OCI-LY7 (cell line): ENCODE measurements at regions not wholly inside any gene's neighbourhood (a gene's known extent, or its start where the extent isn't known, plus 50 kb on each side); places are given as distances from the start of the nearest gene placed in this dataset.

Experiments used
- EZH2phosphoT487 ChIP-seq: fragments of 200-600 bp; sonication (generic); IDR thresholded peaks from 2 replicates; pipeline ENCODE4 v1.6.1; 2018; ENCODE audit warnings: low read depth, borderline replicate concordance, mild to moderate bottlenecking, mixed run types, antibody characterized with exemption, low read length, moderate library complexity, mixed read lengths
- TF ChIP-seq, protein P1 (sequence below): fragments of 200-600 bp; sonication (generic); conservative IDR thresholded peaks from 2 replicates; pipeline ENCODE4 v1.5.1; 2014; ENCODE audit warnings: mild to moderate bottlenecking, antibody characterized with exemption, low read length, moderate library complexity, mixed read lengths

DNA sequence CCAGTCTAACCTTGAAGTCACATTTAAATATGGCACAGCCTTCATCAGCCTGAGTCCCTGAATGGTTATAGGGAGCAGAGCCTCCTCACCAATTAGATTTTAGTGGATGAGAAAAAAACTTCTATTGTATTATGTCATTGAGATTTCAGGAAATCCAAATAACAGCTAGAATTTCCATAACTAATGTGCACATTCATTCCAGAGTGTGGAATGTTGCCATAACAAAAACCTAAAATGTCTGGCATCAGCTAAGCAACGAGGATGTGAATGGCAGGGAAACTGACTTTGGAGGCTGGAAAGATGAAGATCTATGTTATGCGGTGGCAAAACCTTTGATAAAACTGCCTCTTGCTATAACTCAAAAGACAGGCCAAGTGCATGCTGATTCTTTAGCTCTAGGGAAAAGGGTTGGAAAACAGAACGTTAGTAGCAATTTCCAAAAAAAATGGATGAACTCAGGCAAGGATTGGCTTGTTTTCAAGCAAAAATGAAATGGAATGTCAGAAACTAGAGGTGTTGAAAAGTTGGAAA lies 91.3 kb upstream of the NFIB start:
- TF ChIP-seq, protein P1, sequence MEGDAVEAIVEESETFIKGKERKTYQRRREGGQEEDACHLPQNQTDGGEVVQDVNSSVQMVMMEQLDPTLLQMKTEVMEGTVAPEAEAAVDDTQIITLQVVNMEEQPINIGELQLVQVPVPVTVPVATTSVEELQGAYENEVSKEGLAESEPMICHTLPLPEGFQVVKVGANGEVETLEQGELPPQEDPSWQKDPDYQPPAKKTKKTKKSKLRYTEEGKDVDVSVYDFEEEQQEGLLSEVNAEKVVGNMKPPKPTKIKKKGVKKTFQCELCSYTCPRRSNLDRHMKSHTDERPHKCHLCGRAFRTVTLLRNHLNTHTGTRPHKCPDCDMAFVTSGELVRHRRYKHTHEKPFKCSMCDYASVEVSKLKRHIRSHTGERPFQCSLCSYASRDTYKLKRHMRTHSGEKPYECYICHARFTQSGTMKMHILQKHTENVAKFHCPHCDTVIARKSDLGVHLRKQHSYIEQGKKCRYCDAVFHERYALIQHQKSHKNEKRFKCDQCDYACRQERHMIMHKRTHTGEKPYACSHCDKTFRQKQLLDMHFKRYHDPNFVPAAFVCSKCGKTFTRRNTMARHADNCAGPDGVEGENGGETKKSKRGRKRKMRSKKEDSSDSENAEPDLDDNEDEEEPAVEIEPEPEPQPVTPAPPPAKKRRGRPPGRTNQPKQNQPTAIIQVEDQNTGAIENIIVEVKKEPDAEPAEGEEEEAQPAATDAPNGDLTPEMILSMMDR = no peak
- no peak for TF ChIP-seq EZH2phosphoT487
